ENCODE measurements at regions not wholly inside any gene's neighbourhood (a gene's known extent, or its start where the extent isn't known, plus 50 kb on each side); places are given as distances from the start of the nearest gene placed in this dataset.
A peak's percentile ranks its signal among the peaks of the same experiment; 100 is the strongest.

DNA sequence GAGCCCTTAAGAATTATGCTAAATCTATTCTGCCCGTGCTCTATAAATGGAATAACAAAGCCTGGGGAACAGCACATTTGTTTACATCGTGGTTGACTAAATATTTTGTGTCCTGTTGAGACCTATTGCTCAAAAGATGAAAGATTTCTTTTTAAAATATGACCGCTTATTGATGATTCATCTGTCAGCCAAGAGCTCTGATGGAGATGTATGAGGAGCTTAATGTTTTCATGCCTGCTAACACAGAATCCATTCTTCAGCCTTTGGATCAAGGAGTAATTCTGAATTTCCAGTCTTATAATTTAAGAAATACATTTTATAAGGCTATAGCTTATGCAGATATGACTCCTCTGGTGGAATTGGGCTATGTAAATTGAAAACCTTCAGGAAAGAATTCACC is 271.3 kb upstream of the FAT4 start:
- no peaks in the 10 kb centered on the region for H3K27me3 ChIP-seq
- ATAC-seq (no peak), DNase-seq (no peak)
- TF ChIP-seq, protein P1, sequence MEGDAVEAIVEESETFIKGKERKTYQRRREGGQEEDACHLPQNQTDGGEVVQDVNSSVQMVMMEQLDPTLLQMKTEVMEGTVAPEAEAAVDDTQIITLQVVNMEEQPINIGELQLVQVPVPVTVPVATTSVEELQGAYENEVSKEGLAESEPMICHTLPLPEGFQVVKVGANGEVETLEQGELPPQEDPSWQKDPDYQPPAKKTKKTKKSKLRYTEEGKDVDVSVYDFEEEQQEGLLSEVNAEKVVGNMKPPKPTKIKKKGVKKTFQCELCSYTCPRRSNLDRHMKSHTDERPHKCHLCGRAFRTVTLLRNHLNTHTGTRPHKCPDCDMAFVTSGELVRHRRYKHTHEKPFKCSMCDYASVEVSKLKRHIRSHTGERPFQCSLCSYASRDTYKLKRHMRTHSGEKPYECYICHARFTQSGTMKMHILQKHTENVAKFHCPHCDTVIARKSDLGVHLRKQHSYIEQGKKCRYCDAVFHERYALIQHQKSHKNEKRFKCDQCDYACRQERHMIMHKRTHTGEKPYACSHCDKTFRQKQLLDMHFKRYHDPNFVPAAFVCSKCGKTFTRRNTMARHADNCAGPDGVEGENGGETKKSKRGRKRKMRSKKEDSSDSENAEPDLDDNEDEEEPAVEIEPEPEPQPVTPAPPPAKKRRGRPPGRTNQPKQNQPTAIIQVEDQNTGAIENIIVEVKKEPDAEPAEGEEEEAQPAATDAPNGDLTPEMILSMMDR (IDR thresholded peaks at IDR 0.05) = no peak
- intact Hi-C loops (cut with DNase I) = no loop called here
- H3K36me3 ChIP-seq = no peaks in the 10 kb centered on the region
- H3K4me3 ChIP-seq = no peak overlapping the region
- H3K9me3 ChIP-seq = no peaks in the 10 kb centered on the region
- H3K4me1 ChIP-seq = peaks cover 4% of the 10 kb centered on the region
- H3K27ac ChIP-seq = no peak overlapping the region

DNA sequence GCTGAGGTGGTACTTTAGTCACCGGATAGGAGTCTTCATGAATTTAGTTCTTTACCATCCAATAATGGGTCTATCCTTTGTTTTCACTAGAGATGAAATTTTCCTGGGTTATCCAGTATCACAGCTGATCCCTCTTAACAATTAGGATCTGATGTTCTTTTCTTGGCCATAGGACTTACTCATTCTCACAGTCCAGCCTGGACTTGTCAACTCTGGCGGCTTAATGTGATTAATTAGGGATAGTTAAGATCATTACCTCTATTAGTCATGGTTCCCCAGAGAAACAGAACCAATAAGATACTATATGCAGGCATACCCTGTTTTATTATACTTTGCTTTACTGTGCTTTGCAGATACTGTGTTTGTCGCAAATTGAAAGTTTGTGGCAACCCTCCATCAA is 272.7 kb upstream of the FAT4 start:
- Histone ChIP-seq H3K9me3 (no peaks in the 10 kb centered on the region), H3K27me3 (no peaks in the 10 kb centered on the region), H3K4me1 (peaks cover 4% of the 10 kb centered on the region), H3K36me3 (no peaks in the 10 kb centered on the region), H3K27ac (no peak overlapping the region), H3K4me3 (no peak overlapping the region)
- TF ChIP-seq, protein P1 (IDR thresholded peaks at IDR 0.05) = no peak
- intact Hi-C loops (cut with DNase I) = no loop called here
- DNase-seq (no peak), ATAC-seq (no peak)

DNA sequence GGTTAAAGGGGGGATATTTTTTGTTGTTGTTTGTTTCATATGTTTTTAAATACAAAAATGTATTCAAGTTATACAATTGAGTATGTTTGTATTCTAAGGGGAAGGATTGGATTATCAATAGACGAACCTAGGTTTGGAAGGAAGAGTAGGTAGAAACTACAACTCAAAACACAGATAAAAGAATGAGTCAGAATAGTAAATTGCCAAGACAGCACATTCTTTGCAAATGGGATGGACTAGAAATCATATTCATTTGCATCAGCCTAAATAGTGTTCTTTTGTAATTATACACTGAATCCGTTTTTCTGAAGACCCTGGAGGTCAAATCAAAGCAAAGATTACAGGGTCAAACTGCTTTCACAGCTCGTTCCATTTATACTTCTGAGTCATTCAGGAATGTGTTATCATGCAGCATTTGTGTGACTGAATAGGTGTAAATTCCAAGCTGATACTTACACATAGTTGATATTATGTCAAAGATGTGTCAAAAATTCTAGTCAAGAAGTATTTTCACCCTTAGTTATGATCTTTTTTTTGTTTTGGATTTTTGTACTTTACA is 273.3 kb upstream of the FAT4 start:
- DNase-seq (no peak), ATAC-seq (no peak)
- intact Hi-C loops (cut with DNase I) = no loop called here
- H3K36me3 ChIP-seq = no peaks in the 10 kb centered on the region
- peaks cover 4% of the 10 kb centered on the region for H3K4me1 ChIP-seq
- H3K9me3 ChIP-seq = no peaks in the 10 kb centered on the region
- H3K27me3 ChIP-seq = no peaks in the 10 kb centered on the region
- no peak overlapping the region for H3K27ac ChIP-seq
- H3K4me3 ChIP-seq = no peak overlapping the region
- TF ChIP-seq, protein P1 (IDR thresholded peaks at IDR 0.05) = no peak

- intact Hi-C loops (cut with DNase I) = no loop called here
- no peaks in the 10 kb centered on the region for H3K27me3 ChIP-seq
- H3K4me3 ChIP-seq = no peak overlapping the region
- H3K27ac ChIP-seq = no peak overlapping the region
- DNase-seq = no peak
- H3K4me1 ChIP-seq = no peaks in the 10 kb centered on the region
- no peak for ATAC-seq
- H3K9me3 ChIP-seq = no peaks in the 10 kb centered on the region
- TF ChIP-seq, protein P1 (IDR thresholded peaks at IDR 0.05) = no peak
- H3K36me3 ChIP-seq = no peaks in the 10 kb centered on the region
These were observed 275.2 kb upstream of the FAT4 start for GRCh38 chr4:125039550-125039949.

GRCh38 chr4:125022855-125023501 is 291.8 kb upstream of the FAT4 start:
- Histone ChIP-seq H3K4me3 (no peak overlapping the region), H3K4me1 (no peaks in the 10 kb centered on the region), H3K27ac (no peak overlapping the region), H3K27me3 (no peaks in the 10 kb centered on the region), H3K9me3 (no peaks in the 10 kb centered on the region), H3K36me3 (no peaks in the 10 kb centered on the region)
- DNase-seq (no peak), ATAC-seq (peak; percentile 87)
- intact Hi-C loops (cut with DNase I) = no loop called here
- TF ChIP-seq, protein P1 (IDR thresholded peaks at IDR 0.05) = no peak
